ENCODE measurements at regions not wholly inside any gene's neighbourhood (a gene's known extent, or its start where the extent isn't known, plus 50 kb on each side); places are given as distances from the start of the nearest gene placed in this dataset.

DNA sequence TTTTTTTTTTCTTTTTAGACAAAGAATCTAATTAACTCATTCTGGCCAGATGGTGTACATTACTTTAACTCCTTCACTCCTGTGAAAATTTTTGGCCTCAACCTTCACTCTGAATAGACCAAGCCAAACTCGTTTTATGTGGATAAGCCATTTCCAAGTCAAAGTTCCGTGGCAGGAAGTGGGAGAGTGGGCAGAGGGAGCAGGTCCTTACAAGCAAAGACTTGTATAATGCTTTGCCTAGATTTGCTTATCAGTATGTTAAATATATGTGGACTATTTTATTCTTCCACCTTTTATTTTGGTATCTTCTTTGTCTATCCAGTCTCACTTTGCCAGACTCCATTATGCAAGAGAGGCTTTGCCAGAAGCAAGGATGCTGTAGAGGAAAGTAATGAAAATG lies 178.1 kb upstream of the TNP1 start:
- no TSS peak for BruUV-seq (replicated peaks)
- POLR2A ChIA-PET (ENCODE audit: low non-redundant PET): no interaction called here
- Histone ChIP-seq H3K36me3 (ENCODE audit: insufficient read depth, low read length, poor library complexity, severe bottlenecking) (no peaks in the 10 kb centered on the region), H3K4me3 (ENCODE audit: low read depth, low read length, poor library complexity, severe bottlenecking) (no peak overlapping the region), H3K9me3 (ENCODE audit: low read depth, low read length, poor library complexity, severe bottlenecking) (no peaks in the 10 kb centered on the region), H3K27ac (ENCODE audit: low read depth, low read length, poor library complexity, severe bottlenecking) (no peak overlapping the region), H3K4me1 (ENCODE audit: insufficient read depth, low read length, poor library complexity, severe bottlenecking) (no peaks in the 10 kb centered on the region), H3K27me3 (replicated peaks; ENCODE audit: insufficient read depth, low read depth, low read length, poor library complexity) (peaks cover 3% of the 10 kb centered on the region)
- DNase-seq (ENCODE audit: low spot score): no peak
- CTCF ChIA-PET: no interaction called here
- intact Hi-C loops (cut with micrococcal nuclease; ENCODE audit: unreplicated experiment): no loop called here
- no peak for TF ChIP-seq EZH2 (IDR thresholded peaks at IDR 0.05; ENCODE audit: borderline replicate concordance, low read depth, low read length, poor library complexity, severe bottlenecking)
- TF ChIP-seq, protein P1, sequence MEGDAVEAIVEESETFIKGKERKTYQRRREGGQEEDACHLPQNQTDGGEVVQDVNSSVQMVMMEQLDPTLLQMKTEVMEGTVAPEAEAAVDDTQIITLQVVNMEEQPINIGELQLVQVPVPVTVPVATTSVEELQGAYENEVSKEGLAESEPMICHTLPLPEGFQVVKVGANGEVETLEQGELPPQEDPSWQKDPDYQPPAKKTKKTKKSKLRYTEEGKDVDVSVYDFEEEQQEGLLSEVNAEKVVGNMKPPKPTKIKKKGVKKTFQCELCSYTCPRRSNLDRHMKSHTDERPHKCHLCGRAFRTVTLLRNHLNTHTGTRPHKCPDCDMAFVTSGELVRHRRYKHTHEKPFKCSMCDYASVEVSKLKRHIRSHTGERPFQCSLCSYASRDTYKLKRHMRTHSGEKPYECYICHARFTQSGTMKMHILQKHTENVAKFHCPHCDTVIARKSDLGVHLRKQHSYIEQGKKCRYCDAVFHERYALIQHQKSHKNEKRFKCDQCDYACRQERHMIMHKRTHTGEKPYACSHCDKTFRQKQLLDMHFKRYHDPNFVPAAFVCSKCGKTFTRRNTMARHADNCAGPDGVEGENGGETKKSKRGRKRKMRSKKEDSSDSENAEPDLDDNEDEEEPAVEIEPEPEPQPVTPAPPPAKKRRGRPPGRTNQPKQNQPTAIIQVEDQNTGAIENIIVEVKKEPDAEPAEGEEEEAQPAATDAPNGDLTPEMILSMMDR (conservative IDR thresholded peaks at IDR 0.05; ENCODE audit: low read depth, low read length): no peak

DNA sequence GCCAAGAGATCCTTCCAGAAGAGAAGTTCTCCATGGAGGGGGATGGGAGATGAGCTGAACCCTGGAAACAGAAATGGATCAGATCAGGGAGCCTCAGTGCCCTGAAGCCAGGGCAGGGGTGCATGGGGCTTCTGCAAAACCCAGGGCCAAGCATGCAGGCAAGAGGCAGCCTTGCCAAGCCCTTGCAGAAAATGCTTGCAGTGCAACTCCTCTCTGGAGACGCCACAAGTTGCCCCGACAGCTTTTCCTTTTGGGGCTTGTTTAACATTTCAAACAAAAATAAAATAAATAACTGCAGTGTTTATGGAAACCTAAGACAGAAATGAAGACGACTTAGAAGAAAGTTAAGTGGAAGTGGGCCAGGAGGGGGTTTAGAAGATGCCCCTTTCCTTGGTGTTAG lies 177.5 kb upstream of the TNP1 start:
- BruUV-seq (replicated peaks): no TSS peak
- Histone ChIP-seq H3K4me1 (ENCODE audit: insufficient read depth, low read length, poor library complexity, severe bottlenecking) (no peaks in the 10 kb centered on the region), H3K27me3 (replicated peaks; ENCODE audit: insufficient read depth, low read depth, low read length, poor library complexity) (peaks cover 3% of the 10 kb centered on the region), H3K4me3 (ENCODE audit: low read depth, low read length, poor library complexity, severe bottlenecking) (no peak overlapping the region), H3K36me3 (ENCODE audit: insufficient read depth, low read length, poor library complexity, severe bottlenecking) (no peaks in the 10 kb centered on the region), H3K9me3 (ENCODE audit: low read depth, low read length, poor library complexity, severe bottlenecking) (no peaks in the 10 kb centered on the region), H3K27ac (ENCODE audit: low read depth, low read length, poor library complexity, severe bottlenecking) (no peak overlapping the region)
- CTCF ChIA-PET: no interaction called here
- no peak for DNase-seq (ENCODE audit: low spot score)
- POLR2A ChIA-PET (ENCODE audit: low non-redundant PET): no interaction called here
- no peak for TF ChIP-seq EZH2 (IDR thresholded peaks at IDR 0.05; ENCODE audit: borderline replicate concordance, low read depth, low read length, poor library complexity, severe bottlenecking)
- TF ChIP-seq, protein P1 (conservative IDR thresholded peaks at IDR 0.05; ENCODE audit: low read depth, low read length): no peak
- intact Hi-C loops (cut with micrococcal nuclease; ENCODE audit: unreplicated experiment): no loop called here

DNA sequence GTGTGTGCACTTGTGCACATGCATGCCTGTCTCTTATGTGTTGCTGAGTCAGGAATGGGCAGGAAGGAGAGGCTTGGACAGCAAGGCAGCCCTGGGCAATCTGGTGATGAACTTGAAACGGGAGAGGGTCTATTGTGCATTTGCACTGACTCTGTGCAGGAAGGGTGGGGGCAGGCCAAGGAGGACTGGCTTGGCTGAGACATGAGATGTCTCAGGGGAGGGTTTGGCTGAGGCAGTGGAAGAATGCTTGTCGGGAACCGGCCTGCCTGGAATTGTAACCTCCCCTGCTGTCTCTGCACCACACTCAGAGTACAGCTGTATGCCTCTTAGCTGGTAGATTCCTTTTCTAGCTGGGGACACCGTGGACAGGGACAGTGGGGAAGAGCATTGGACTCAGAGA lies 176.1 kb upstream of the TNP1 start:
- H3K27ac ChIP-seq (ENCODE audit: low read depth, low read length, poor library complexity, severe bottlenecking): no peak overlapping the region
- TF ChIP-seq, protein P1 (conservative IDR thresholded peaks at IDR 0.05; ENCODE audit: low read depth, low read length): no peak
- TF ChIP-seq EZH2 (IDR thresholded peaks at IDR 0.05; ENCODE audit: borderline replicate concordance, low read depth, low read length, poor library complexity, severe bottlenecking): no peak

More for the DNA sequence above, 176.1 kb upstream of the TNP1 start:
- ChIA-PET CTCF (no interaction called here), POLR2A (ENCODE audit: low non-redundant PET) (no interaction called here)
- no peak for DNase-seq (ENCODE audit: low spot score)
- no peak overlapping the region for H3K4me3 ChIP-seq (ENCODE audit: low read depth, low read length, poor library complexity, severe bottlenecking)
- BruUV-seq (replicated peaks): no TSS peak
- H3K36me3 ChIP-seq (ENCODE audit: insufficient read depth, low read length, poor library complexity, severe bottlenecking): no peaks in the 10 kb centered on the region
- H3K27me3 ChIP-seq (replicated peaks; ENCODE audit: insufficient read depth, low read depth, low read length, poor library complexity): peaks cover 3% of the 10 kb centered on the region
- intact Hi-C loops (cut with micrococcal nuclease; ENCODE audit: unreplicated experiment): no loop called here
- no peaks in the 10 kb centered on the region for H3K9me3 ChIP-seq (ENCODE audit: low read depth, low read length, poor library complexity, severe bottlenecking)
- no peaks in the 10 kb centered on the region for H3K4me1 ChIP-seq (ENCODE audit: insufficient read depth, low read length, poor library complexity, severe bottlenecking)
